Upper lobe of right lung (tissue), 1 donor: ENCODE measurements at regions not wholly inside any gene's neighbourhood (a gene's known extent, or its start where the extent isn't known, plus 50 kb on each side); places are given as distances from the start of the nearest gene placed in this dataset.

Experiments
- ATAC-seq: fragments of 200-7000 bp; cut with Tn5 transposase; one replicate; pipeline ENCODE4 v1.9.1; 2020; ENCODE audit warnings: mild to moderate bottlenecking, moderate library complexity
- DNase-seq: peaks from one replicate; pipeline ENCODE4 v3.0.0-alpha.2; 2020
- H3K27ac ChIP-seq: fragments of 200-600 bp; one replicate; pipeline ENCODE4 v1.8.0; 2022
- H3K27me3 ChIP-seq: fragments of 200-600 bp; one replicate; pipeline ENCODE4 v1.8.0; 2022; ENCODE audit warnings: mild to moderate bottlenecking
- H3K36me3 ChIP-seq: fragments of 200-600 bp; one replicate; pipeline ENCODE4 v1.8.0; 2022
- H3K4me1 ChIP-seq: fragments of 200-600 bp; one replicate; pipeline ENCODE4 v1.8.0; 2022
- H3K4me3 ChIP-seq: fragments of 200-600 bp; one replicate; pipeline ENCODE4 v1.8.0; 2022; ENCODE audit warnings: mild to moderate bottlenecking
- H3K9me3 ChIP-seq: fragments of 200-600 bp; one replicate; pipeline ENCODE4 v1.8.0; 2022
- CTCF ChIP-seq: fragments of 200-600 bp; IDR thresholded peaks from one replicate; pipeline ENCODE4 v1.8.0; 2022; ENCODE audit warnings: antibody characterized with exemption
- intact Hi-C: fragments of 100-400 bp; cut with DNase I; formaldehyde crosslinking; loops from one replicate; pipeline ENCODE4 v1.11.0; 2022
- donor health status: DM: no; HTN: yes; CAD: no; lungs with severe emphysema.

GRCh38 chr6:14589175-14589574 is 471.6 kb downstream of the CD83 start:
- no peaks in the 10 kb centered on the region for H3K9me3 ChIP-seq
- ATAC-seq (no peak), DNase-seq (no peak)
- H3K27me3 ChIP-seq, result no peaks in the 10 kb centered on the region
- H3K4me3 ChIP-seq, result no peak overlapping the region
- TF ChIP-seq CTCF, result no peak
- no peaks in the 10 kb centered on the region for H3K4me1 ChIP-seq
- no peak overlapping the region for H3K27ac ChIP-seq
- intact Hi-C loops, result no loop called here
- H3K36me3 ChIP-seq, result no peaks in the 10 kb centered on the region

DNA sequence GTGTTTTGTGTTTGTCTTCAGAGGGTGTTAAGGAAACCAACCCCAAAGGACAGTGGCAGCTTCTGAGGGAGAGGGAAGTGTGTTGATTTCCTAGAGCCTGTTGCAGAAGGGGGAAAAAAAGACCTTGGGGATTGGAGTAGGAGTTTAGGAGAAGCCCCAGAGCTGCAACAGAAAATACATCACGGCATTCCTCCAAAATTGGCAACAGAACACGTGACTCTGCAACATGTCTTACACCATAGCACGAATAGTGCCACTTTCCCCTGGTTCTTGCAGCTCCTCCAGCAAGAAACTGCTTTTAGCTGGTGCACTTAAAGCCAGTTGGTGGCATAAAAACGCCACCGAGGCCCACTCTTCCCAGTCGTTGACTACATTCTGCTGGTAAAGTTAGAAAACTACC is 473.0 kb downstream of the CD83 start:
- H3K36me3 ChIP-seq, result no peaks in the 10 kb centered on the region
- no peaks in the 10 kb centered on the region for H3K4me1 ChIP-seq
- no peaks in the 10 kb centered on the region for H3K27me3 ChIP-seq
- H3K4me3 ChIP-seq, result no peak overlapping the region
- DNase-seq (no peak), ATAC-seq (no peak)
- no peak overlapping the region for H3K27ac ChIP-seq
- H3K9me3 ChIP-seq, result no peaks in the 10 kb centered on the region
- TF ChIP-seq CTCF, result no peak
- intact Hi-C loops, result no loop called here

- DNase-seq (no peak), ATAC-seq (no peak)
- Histone ChIP-seq H3K27ac (no peak overlapping the region), H3K4me3 (no peak overlapping the region), H3K9me3 (no peaks in the 10 kb centered on the region), H3K27me3 (no peaks in the 10 kb centered on the region), H3K36me3 (no peaks in the 10 kb centered on the region), H3K4me1 (no peaks in the 10 kb centered on the region)
- intact Hi-C loops, result no loop called here
- no peak for TF ChIP-seq CTCF
These were observed 474.4 kb downstream of the CD83 start for GRCh38 chr6:14591998-14592397.

DNA sequence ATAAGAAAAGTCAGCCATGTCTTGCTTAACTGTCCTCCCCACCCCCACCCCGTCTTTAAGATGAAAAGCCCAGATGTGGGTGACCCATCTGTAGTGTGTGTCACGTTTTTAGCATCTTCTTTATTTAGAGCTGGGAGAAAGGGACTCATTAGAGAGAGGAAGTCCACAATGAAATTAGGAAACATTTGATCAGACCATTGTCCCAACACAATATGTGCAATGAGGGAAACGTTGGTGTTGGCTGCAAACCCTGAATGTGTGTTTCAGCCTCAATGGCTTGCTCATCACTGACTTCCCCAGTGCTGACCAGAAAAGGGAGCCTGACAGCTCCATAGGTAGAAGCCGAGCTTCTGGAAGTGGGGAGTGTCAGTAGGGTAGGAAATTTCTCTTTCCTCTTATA is 475.7 kb downstream of the CD83 start:
- H3K9me3 ChIP-seq, result no peaks in the 10 kb centered on the region
- H3K36me3 ChIP-seq, result no peaks in the 10 kb centered on the region
- intact Hi-C loops, result no loop called here
- ATAC-seq (no peak), DNase-seq (no peak)
- H3K4me1 ChIP-seq, result no peaks in the 10 kb centered on the region
- H3K27ac ChIP-seq, result no peak overlapping the region
- no peak for TF ChIP-seq CTCF
- H3K4me3 ChIP-seq, result no peak overlapping the region
- H3K27me3 ChIP-seq, result no peaks in the 10 kb centered on the region

DNA sequence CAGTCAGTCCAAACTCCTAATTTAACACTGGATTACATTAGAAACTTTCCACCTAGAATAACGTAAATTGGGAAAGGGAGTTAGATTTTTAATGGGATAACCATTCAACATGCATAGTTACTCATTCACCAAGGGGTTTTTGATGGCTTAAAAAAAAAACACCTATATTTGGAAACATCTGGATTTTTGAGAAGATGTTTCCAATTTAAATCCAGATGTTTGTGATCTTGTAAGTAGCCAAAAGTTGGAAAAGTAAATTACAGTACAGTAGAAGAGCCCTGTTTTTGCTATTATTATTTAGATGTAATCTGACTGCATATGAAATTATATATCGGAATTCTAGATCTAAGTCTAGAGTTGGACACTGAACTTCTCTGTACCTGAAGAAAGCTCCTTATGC is 478.2 kb downstream of the CD83 start:
- ATAC-seq (no peak), DNase-seq (no peak)
- Histone ChIP-seq H3K4me3 (no peak overlapping the region), H3K36me3 (no peaks in the 10 kb centered on the region), H3K27me3 (no peaks in the 10 kb centered on the region), H3K27ac (no peak overlapping the region), H3K9me3 (no peaks in the 10 kb centered on the region), H3K4me1 (no peaks in the 10 kb centered on the region)
- no peak for TF ChIP-seq CTCF
- intact Hi-C loops, result no loop called here

GRCh38 chr6:14596410-14596809 is 478.8 kb downstream of the CD83 start:
- TF ChIP-seq CTCF, result no peak
- intact Hi-C loops, result no loop called here
- no peak overlapping the region for H3K27ac ChIP-seq
- no peaks in the 10 kb centered on the region for H3K4me1 ChIP-seq
- no peaks in the 10 kb centered on the region for H3K9me3 ChIP-seq
- peak; percentile 77 for ATAC-seq
- no peaks in the 10 kb centered on the region for H3K27me3 ChIP-seq
- no peaks in the 10 kb centered on the region for H3K36me3 ChIP-seq
- H3K4me3 ChIP-seq, result no peak overlapping the region
- DNase-seq, result peak; percentile 69
